ENCODE measurements at regions not wholly inside any gene's neighbourhood (a gene's known extent, or its start where the extent isn't known, plus 50 kb on each side); places are given as distances from the start of the nearest gene placed in this dataset.
"Not testable (repeated sequence)": the region's sequence is repeated elsewhere in the genome, so short reads cannot be mapped to it uniquely, and the experiment has no call there.

- no peak for DNase-seq
Measured at GRCh38 chr16:64718486-64718885, 403.4 kb downstream of the CDH11 start.

DNA sequence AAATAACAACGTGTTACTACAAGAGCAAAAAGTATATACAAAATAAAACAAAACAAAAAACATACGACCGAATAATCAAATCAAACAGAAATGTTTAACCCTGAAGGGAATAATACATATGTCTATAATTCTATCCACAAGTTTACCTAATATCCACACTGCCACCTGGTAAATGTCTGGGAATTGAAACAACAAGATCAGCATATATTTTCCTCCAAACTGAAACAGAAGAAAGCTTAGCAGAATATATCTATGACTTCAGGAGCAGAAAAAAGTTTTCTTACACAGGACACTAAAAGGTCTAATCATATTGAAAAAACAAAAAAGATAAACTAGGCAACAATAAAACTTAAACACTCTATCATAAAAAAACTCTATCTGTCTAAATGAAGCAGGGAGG is 404.0 kb downstream of the CDH11 start:
- DNase-seq = no peak

DNA sequence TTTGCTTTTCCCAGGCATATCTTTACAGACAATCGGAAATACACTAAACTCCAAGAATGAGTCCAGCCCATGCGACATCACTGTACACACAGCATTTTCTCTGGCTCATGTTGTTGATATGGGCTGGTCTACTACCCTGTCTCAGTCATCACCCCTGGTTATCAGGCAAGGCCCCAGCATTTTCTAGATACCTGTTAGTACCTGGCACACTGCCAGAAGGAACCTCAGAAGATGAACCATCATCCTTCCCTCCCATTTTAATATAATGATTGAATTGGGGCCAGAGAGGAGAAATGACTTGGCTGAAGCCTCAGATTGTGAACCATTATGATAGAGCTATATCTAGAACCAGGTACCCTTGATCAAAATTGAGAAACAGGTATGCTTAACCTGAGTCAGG is 406.2 kb downstream of the CDH11 start:
- DNase-seq = no peak

- no peak for DNase-seq
Measured at GRCh38 chr16:64712026-64712425, 409.8 kb downstream of the CDH11 start.

DNA sequence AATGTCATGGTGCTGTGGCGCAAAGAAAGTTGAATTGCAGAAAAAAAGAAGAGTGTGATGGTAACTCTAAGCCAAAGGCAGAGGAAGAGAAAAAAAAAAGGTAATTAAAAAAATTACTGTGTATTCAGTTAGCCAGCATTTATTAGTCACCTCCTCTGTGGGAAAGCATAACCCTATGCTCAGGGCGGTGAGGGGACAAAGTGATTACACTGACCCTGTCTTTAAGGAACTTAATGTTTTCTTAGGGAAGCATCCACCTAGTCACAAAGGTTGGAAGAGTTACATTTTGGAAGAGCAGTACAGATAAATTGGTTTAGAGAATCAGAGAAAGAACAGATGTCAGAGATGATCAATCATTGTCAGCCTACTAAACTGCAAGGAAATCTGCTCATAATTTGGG is 410.3 kb downstream of the CDH11 start:
- DNase-seq = no peak

GRCh38 chr16:64711026-64711425 is 410.8 kb downstream of the CDH11 start:
- DNase-seq = no peak

- DNase-seq = no peak
Measured at GRCh38 chr16:64705443-64705842, 416.4 kb downstream of the CDH11 start.

- DNase-seq = no peak
Measured at GRCh38 chr16:64704386-64704785, 417.5 kb downstream of the CDH11 start.

DNA sequence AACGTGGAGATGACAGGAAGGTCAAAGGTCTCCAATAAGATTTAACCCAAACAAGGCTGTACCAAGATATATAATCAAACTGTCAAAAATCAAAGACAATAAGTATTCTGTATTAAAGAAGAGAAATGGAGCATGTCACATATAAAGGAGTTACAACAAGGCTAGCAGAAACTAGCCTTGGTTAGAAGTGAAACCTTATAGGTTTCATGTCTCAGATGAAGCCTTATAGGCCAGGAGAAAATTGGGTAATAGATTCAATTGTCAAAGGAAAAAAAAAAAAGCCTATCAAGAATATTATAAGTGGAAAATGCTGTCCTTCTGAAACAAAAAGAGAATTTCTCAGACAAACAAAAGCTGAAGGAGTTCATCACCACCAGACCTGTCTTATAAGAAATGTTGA is 419.4 kb downstream of the CDH11 start:
- no peak for DNase-seq

DNA sequence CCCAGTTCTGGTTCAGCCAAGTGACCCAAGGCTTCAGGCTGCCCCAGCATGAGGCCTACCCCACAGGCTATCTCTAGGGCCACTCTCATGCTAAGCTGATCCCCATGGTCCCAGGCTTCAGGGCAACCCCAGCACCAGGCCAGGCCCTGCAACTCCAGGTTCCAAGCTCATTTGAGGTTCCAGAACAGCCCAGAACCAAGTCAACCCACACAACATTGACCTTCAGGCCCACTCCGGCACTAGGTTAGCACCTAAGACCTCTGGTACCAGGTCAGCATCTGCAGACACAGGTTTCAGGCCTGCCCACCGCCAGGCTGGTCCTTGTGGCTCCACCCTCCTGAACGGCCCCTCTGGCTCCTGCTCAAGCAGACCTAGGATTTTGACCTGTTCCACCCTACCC is 421.2 kb downstream of the CDH11 start:
- DNase-seq = no peak

GRCh38 chr16:64696866-64697265 is 425.0 kb downstream of the CDH11 start:
- DNase-seq = no peak

GRCh38 chr16:64695684-64696083 is 426.2 kb downstream of the CDH11 start:
- DNase-seq = no peak

- no peak for DNase-seq
Measured at GRCh38 chr16:64693946-64694345, 427.9 kb downstream of the CDH11 start.

DNA sequence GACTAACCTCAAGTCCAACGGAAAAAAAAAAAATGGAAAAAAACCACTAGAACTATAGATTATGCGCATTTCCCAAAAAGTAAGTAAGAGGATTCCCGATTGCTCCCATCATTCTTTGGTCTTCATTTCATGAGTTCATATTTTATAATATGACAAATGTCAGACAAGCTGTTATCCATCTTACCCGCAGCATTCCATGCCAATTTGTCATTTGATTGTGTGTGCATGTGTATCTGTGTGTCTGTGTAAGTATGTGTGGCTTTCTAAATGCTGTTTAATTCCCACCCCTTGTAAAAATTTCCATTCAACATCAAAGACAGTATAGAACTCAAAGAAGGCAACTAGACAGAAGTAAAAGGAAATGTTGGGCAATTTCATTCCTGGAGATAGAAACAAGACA is 434.1 kb downstream of the CDH11 start:
- DNase-seq = no peak

- no peak for DNase-seq
Measured at GRCh38 chr16:64687123-64687522, 434.7 kb downstream of the CDH11 start.

- DNase-seq = no peak
Measured at GRCh38 chr16:64679976-64680690, 441.7 kb downstream of the CDH11 start.

GRCh38 chr16:64669573-64669972 is 452.3 kb downstream of the CDH11 start:
- no peak for DNase-seq

GRCh38 chr16:64667334-64667877 is 454.5 kb downstream of the CDH11 start:
- DNase-seq = no peak

- not testable (repeated sequence) for DNase-seq
Measured at GRCh38 chr16:64662312-64662711, 459.6 kb downstream of the CDH11 start.

DNA sequence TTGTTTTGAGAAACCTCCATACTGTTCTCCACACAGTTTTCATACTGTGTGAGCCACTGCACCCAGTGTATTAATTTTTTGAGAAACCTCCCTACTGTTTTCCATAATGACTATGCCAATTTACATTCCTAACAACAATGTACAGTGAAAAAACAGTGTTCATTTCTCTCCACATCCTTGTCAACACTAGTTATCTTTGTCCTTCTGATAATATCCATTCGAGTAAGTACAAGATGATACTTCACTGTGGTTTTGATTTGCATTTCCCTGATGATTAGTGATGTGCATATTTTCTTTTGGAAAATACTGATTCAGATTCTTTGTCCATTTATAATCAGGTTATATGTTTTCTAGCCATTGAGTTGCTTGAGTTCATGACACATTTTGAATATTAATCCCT is 462.0 kb downstream of the CDH11 start:
- no peak for DNase-seq

DNA sequence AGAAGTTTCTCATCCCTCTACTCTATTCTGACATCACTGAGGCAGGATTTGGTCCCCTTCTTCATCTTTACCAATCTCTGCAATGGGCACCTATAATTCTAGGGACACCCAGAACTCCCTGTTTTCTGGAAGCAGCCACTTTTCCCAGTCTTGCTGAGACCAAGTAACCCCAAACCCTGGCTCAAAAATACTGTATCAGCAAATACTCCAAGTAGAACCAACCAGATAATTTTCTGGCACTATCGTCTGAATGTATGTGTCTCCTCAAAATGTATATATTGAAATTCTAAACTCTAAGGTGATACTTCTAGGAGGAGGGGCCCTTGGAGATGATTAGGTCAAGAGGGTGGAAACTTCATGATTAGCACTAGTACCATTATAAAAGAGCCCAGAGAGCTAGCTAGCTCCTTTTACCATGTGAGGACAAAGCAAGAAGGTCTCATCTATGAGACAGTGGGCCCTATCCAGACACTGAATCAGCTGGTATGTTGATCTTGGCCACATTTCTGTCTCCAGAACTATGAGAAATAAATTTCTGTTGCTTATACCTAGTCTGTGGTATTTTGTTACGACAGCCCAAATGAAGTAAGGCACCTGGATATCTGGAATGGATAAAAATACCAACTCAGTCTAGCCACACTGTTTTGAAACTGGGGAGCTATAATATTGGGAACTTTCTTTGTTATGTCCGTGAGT is 464.4 kb downstream of the CDH11 start:
- no peak for DNase-seq

DNA sequence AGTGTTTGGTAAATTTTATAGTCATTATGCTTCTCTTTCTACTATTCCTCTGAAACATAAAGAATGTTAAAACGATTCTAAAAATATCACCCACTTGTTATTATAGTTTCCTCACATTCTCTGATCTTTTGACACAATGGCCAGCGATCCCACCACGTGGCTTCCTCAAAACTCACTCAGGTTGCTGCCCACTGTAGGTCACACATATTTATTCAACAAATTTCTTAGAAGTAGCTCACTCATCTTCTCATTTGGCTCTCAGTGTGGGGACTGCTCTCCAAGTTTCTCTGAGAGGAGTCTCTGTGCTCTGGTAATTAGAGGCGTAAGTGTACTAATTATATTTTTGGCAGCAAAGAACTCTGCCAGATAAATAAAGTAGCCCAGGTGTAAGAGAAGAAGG is 465.4 kb downstream of the CDH11 start:
- DNase-seq = no peak

- DNase-seq = no peak
Measured at GRCh38 chr16:64654178-64654577, 467.7 kb downstream of the CDH11 start.

DNA sequence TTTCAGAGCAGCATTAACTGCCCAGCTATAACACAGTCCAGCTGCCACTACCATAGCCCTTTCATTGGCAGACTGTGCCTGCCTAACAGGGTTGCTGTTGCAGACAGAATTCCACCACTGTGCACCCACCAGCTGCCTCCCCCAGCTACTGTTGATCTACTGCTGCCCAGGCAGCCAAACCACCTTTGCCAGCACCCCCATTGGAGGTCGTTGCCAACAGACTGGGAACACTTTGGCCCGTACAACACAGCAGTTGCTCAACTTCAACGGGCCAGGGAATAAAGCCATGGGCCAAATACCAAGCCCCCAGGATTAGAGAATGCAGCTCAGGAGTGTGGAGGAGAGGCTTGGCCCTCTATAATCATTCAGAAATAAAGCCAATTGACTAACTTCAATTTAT is 473.6 kb downstream of the CDH11 start:
- no peak for DNase-seq

DNA sequence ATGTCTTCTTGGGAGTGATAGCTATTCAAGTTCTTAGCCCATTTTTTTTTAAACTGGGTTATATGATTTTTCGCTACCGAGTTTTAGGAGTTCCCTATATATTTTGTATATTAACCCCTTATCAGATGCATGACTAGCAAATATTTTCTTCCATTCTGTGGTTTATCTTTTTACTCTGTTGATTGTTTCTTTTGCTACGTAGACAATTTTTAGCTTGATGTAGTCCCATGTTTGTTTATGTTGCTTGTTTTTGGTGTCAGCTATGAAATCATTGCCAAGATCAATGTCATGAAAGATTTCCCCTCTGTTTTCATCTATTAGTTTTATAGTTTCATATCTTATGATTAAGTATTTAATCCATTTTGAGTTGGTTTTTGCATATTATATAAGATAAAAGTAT is 480.5 kb downstream of the CDH11 start:
- no peak for DNase-seq
